ENCODE measurements at regions not wholly inside any gene's neighbourhood (a gene's known extent, or its start where the extent isn't known, plus 50 kb on each side); places are given as distances from the start of the nearest gene placed in this dataset.

DNA sequence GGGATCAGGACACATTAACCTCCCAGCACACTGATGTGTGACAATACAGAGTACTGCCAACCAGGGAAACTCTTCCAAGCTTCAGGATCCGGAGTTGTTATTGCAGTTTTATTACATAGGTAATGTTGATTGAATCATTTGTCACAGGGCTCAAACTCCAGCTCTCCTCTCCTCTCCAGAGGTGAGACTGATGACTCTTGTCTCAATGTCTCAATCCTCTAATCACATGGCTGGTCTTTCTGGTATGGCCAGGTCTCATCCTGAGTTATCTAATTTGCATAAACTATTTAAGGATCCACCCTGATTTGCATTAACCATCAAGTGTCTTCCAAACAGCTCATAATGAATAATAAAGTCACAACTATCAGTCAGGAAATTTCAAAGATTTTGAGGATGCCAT lies 522.6 kb upstream of the PCDH9 start:
- TF ChIP-seq, protein P1, sequence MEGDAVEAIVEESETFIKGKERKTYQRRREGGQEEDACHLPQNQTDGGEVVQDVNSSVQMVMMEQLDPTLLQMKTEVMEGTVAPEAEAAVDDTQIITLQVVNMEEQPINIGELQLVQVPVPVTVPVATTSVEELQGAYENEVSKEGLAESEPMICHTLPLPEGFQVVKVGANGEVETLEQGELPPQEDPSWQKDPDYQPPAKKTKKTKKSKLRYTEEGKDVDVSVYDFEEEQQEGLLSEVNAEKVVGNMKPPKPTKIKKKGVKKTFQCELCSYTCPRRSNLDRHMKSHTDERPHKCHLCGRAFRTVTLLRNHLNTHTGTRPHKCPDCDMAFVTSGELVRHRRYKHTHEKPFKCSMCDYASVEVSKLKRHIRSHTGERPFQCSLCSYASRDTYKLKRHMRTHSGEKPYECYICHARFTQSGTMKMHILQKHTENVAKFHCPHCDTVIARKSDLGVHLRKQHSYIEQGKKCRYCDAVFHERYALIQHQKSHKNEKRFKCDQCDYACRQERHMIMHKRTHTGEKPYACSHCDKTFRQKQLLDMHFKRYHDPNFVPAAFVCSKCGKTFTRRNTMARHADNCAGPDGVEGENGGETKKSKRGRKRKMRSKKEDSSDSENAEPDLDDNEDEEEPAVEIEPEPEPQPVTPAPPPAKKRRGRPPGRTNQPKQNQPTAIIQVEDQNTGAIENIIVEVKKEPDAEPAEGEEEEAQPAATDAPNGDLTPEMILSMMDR (IDR thresholded peaks at IDR 0.05; ENCODE audit: low read depth, low read length, missing input control), result no peak
- TF ChIP-seq YY1 (IDR thresholded peaks at IDR 0.05) (no peak), EGR1 (IDR thresholded peaks at IDR 0.05; ENCODE audit: low read depth in 2 of 2) (no peak), SP1 (IDR thresholded peaks at IDR 0.05) (no peak)
- TF ChIP-seq, protein P2, sequence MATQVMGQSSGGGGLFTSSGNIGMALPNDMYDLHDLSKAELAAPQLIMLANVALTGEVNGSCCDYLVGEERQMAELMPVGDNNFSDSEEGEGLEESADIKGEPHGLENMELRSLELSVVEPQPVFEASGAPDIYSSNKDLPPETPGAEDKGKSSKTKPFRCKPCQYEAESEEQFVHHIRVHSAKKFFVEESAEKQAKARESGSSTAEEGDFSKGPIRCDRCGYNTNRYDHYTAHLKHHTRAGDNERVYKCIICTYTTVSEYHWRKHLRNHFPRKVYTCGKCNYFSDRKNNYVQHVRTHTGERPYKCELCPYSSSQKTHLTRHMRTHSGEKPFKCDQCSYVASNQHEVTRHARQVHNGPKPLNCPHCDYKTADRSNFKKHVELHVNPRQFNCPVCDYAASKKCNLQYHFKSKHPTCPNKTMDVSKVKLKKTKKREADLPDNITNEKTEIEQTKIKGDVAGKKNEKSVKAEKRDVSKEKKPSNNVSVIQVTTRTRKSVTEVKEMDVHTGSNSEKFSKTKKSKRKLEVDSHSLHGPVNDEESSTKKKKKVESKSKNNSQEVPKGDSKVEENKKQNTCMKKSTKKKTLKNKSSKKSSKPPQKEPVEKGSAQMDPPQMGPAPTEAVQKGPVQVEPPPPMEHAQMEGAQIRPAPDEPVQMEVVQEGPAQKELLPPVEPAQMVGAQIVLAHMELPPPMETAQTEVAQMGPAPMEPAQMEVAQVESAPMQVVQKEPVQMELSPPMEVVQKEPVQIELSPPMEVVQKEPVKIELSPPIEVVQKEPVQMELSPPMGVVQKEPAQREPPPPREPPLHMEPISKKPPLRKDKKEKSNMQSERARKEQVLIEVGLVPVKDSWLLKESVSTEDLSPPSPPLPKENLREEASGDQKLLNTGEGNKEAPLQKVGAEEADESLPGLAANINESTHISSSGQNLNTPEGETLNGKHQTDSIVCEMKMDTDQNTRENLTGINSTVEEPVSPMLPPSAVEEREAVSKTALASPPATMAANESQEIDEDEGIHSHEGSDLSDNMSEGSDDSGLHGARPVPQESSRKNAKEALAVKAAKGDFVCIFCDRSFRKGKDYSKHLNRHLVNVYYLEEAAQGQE (IDR thresholded peaks at IDR 0.05), result no peak
